GM21447 (cell line): ENCODE measurements at regions not wholly inside any gene's neighbourhood (a gene's known extent, or its start where the extent isn't known, plus 50 kb on each side); places are given as distances from the start of the nearest gene placed in this dataset.
"Not testable (repeated sequence)": the region's sequence is repeated elsewhere in the genome, so short reads cannot be mapped to it uniquely, and the experiment has no call there.

Experiments
- ATAC-seq: cut with Tn5 transposase; IDR thresholded peaks from one replicate; pipeline ENCODE4 v1.9.1; 2021; ENCODE audit not compliant: unreplicated experiment

- ATAC-seq = no peak
Measured at GRCh38 chr1:60292140-60292539, 218.6 kb upstream of the C1orf87 start.

- no peak for ATAC-seq
Measured at GRCh38 chr1:60290393-60290792, 216.8 kb upstream of the C1orf87 start.

GRCh38 chr1:60287536-60287935 lies 214.0 kb upstream of the C1orf87 start:
- ATAC-seq = no peak

- ATAC-seq = no peak
Measured at GRCh38 chr1:60283690-60284089, 210.1 kb upstream of the C1orf87 start.

- peak; percentile 93 for ATAC-seq
Measured at GRCh38 chr1:60281360-60281932, 207.9 kb upstream of the C1orf87 start.

GRCh38 chr1:60280819-60281218 lies 207.2 kb upstream of the C1orf87 start:
- ATAC-seq = peak; percentile 14

- no peak for ATAC-seq
Measured at GRCh38 chr1:60280256-60280655, 206.7 kb upstream of the C1orf87 start.

GRCh38 chr1:60279798-60280197 lies 206.2 kb upstream of the C1orf87 start:
- no peak for ATAC-seq

GRCh38 chr1:60277269-60277668 lies 203.7 kb upstream of the C1orf87 start:
- ATAC-seq = no peak

GRCh38 chr1:60274422-60275290 lies 201.1 kb upstream of the C1orf87 start:
- ATAC-seq = no peak

GRCh38 chr1:60273185-60273584 lies 199.6 kb upstream of the C1orf87 start:
- ATAC-seq = no peak

- ATAC-seq = no peak
Measured at GRCh38 chr1:60271041-60271440, 197.5 kb upstream of the C1orf87 start.

GRCh38 chr1:60268451-60268850 lies 194.9 kb upstream of the C1orf87 start:
- ATAC-seq = no peak

- no peak for ATAC-seq
Measured at GRCh38 chr1:60265560-60266535, 192.3 kb upstream of the C1orf87 start.

- no peak for ATAC-seq
Measured at GRCh38 chr1:60262701-60263100, 189.1 kb upstream of the C1orf87 start.

GRCh38 chr1:60257531-60257930 lies 184.0 kb upstream of the C1orf87 start:
- no peak for ATAC-seq

GRCh38 chr1:60255565-60255964 lies 182.0 kb upstream of the C1orf87 start:
- no peak for ATAC-seq

- ATAC-seq = no peak
Measured at GRCh38 chr1:60251426-60251825, 177.9 kb upstream of the C1orf87 start.

GRCh38 chr1:60247467-60247866 lies 173.9 kb upstream of the C1orf87 start:
- not testable (repeated sequence) for ATAC-seq

GRCh38 chr1:60245324-60245723 lies 171.8 kb upstream of the C1orf87 start:
- no peak for ATAC-seq

GRCh38 chr1:60244906-60245305 lies 171.3 kb upstream of the C1orf87 start:
- no peak for ATAC-seq
